Heart left ventricle (tissue), 16 donors: ENCODE measurements at regions not wholly inside any gene's neighbourhood (a gene's known extent, or its start where the extent isn't known, plus 50 kb on each side); places are given as distances from the start of the nearest gene placed in this dataset.

Source experiments
- ATAC-seq, 4 donors: fragments of 200-7000 bp; cut with Tn5 transposase; one replicate each; pipeline ENCODE4 v1.9.1; 2020 to 2022; ENCODE audit warnings: moderate library complexity in 4 of 4, mild to moderate bottlenecking in 3 of 4, moderate number of reproducible peaks in 1 of 4
- DNase-seq, 5 donors: peaks; one replicate each; pipeline ENCODE4 v3.0.0-alpha.2; 2020
- H3K27ac ChIP-seq, 12 donors: fragments of 200-600 bp; sonication (generic) in 4 of 12; one replicate each; pipeline versions ENCODE4 v1.5.0 to v1.8.0; 2016 to 2022; ENCODE audit warnings: mild to moderate bottlenecking in 2 of 12
- H3K27me3 ChIP-seq, 9 donors: fragments of 200-600 bp; sonication (generic) in 2 of 9; one replicate each; pipeline versions ENCODE4 v1.5.1 to v1.8.0; 2016 to 2022; ENCODE audit warnings: mild to moderate bottlenecking in 3 of 9
- H3K36me3 ChIP-seq, 9 donors: fragments of 200-600 bp; sonication (generic) in 2 of 9; one replicate each; pipeline versions ENCODE4 v1.5.0 to v1.8.0; 2018 to 2022; ENCODE audit warnings: mild to moderate bottlenecking in 2 of 9
- H3K4me1 ChIP-seq, 12 donors: fragments of 200-600 bp; sonication (generic) in 4 of 12; one replicate each; pipeline versions ENCODE4 v1.5.0 to v1.8.0; 2016 to 2022; ENCODE audit warnings: mild to moderate bottlenecking in 3 of 12
- H3K4me3 ChIP-seq, 12 donors: fragments of 200-600 bp; sonication (generic) in 4 of 12; one replicate each; pipeline versions ENCODE4 v1.5.0 to v1.8.0; 2017 to 2022; ENCODE audit warnings: mild to moderate bottlenecking in 9 of 12, moderate library complexity in 4 of 12
- H3K9me3 ChIP-seq, 12 donors: fragments of 200-600 bp; sonication (generic) in 4 of 12; one replicate each; pipeline versions ENCODE4 v1.5.0 to v1.8.0; 2016 to 2022; ENCODE audit warnings: mild to moderate bottlenecking in 1 of 12
- CTCF ChIP-seq, 12 donors: fragments of 200-600 bp; sonication (generic) in 4 of 12; IDR thresholded peaks; one replicate each; pipeline versions ENCODE4 v1.5.0 to v1.8.0; 2018 to 2022; ENCODE audit warnings: antibody characterized with exemption in 12 of 12, mild to moderate bottlenecking in 5 of 12
- POLR2A ChIP-seq, 2 donors: fragments of 450-650 bp; IDR thresholded peaks; one replicate each; pipeline ENCODE4 v1.6.1; 2017; ENCODE audit warnings: antibody characterized with exemption in 2 of 2, mild to moderate bottlenecking in 2 of 2, moderate library complexity in 2 of 2
- WGBS, 4 donors: extraction: QIAGEN DNeasy Blood & Tissue Kit in 2 of 4; methylation state at CpG; one replicate each; pipeline versions ENCODE4 v1.1.5 to v1.1.7; 2013 to 2018; 5-methylcytosine and 5-hydroxymethylcytosine counted together
- intact Hi-C, 10 donors: fragments of 100-400 bp; cut with DNase I; formaldehyde crosslinking; loops; one replicate each; pipeline versions ENCODE4 v1.11.1 to v1.14.2; 2022
- donor health status: ischemic (EF 13 %, LVEDD 7.1; RV severe dilation, severe dysfunction).
- donor health status: healthy with polysubstance abuse.
- donor health status: DM: no; HTN: yes; CAD: no.
- donor health status: DM: no; HTN: no; CAD: no.
- donor health status: ischemic (EF 25% LVEDD 6.9; RV normal size, moderate dysfunction).
- donor health status: ischemic (EF 25% LVEDD 5.7; RV mildly dilated, moderate dysfunction).
- donor health status: healthy.
- donor health status: DM: yes; HTN: yes; CAD: no.
- donor health status: ischemic (EF 35%, LVEDD 5.7; RV mildly dilated, moderate dysfunction).
- donor health status: nonischemic (EF 11% LVEDD 7.7; RV severe dilation, severe dysfunction).
- donor health status: DM: yes; HTN: yes; CAD: no.
- donor health status: PGD.
- donor health status: ischemic (EF 29% LVEDD 5.4; RV normal size, mild dysfunction).
- donor health status: nonischemic (EF 23%, LVEDD 6.1; RV moderate dilation, normal function).

GRCh38 chr10:93143281-93143680 lies 69.6 kb downstream of the CYP26A1 start:
- no peak overlapping the region for H3K27ac ChIP-seq
- no peak for ATAC-seq
- H3K4me3 ChIP-seq = no peak overlapping the region
- WGBS, 4 donors = 88 to 97% (median 94%) methylated on average over 1 of the region's 1 CpG
- H3K9me3 ChIP-seq = no peaks in the 10 kb centered on the region
- intact Hi-C loops = no loop called here
- H3K36me3 ChIP-seq = no peaks in the 10 kb centered on the region
- peaks cover 0 to 8% (median 0%) of the 10 kb centered on the region in 12 donors for H3K4me1 ChIP-seq
- DNase-seq = no peak
- TF ChIP-seq POLR2A (IDR thresholded peaks at IDR 0.05) (no peak), CTCF (IDR thresholded peaks at IDR 0.05) (no peak)
- peaks cover 0 to 34% (median 0%) of the 10 kb centered on the region in 9 donors for H3K27me3 ChIP-seq

GRCh38 chr10:93146336-93146735 lies 72.6 kb downstream of the CYP26A1 start:
- Histone ChIP-seq H3K9me3 (peaks cover 0 to 8% (median 0%) of the 10 kb centered on the region in 12 donors), H3K4me1 (peaks cover 0 to 8% (median 0%) of the 10 kb centered on the region in 12 donors), H3K36me3 (no peaks in the 10 kb centered on the region), H3K27ac (no peak overlapping the region), H3K4me3 (no peak overlapping the region), H3K27me3 (peaks cover 0 to 29% (median 0%) of the 10 kb centered on the region in 9 donors)
- no peak for TF ChIP-seq POLR2A (IDR thresholded peaks at IDR 0.05)
- TF ChIP-seq CTCF (IDR thresholded peaks at IDR 0.05) = no peak
- ATAC-seq (no peak), DNase-seq (no peak)
- intact Hi-C loops = no loop called here
- 87 to 95% (median 91%) methylated on average over 3 of the region's 3 CpGs for WGBS, 4 donors

GRCh38 chr10:93147281-93147680 lies 73.6 kb downstream of the CYP26A1 start:
- Histone ChIP-seq H3K27ac (no peak overlapping the region), H3K4me3 (no peak overlapping the region), H3K27me3 (peaks cover 0 to 27% (median 0%) of the 10 kb centered on the region in 9 donors), H3K9me3 (peaks cover 0 to 8% (median 0%) of the 10 kb centered on the region in 12 donors), H3K36me3 (no peaks in the 10 kb centered on the region), H3K4me1 (peaks cover 0 to 8% (median 0%) of the 10 kb centered on the region in 12 donors)
- 52 to 63% (median 53%) methylated on average over 2 of the region's 2 CpGs for WGBS, 4 donors
- no peak for TF ChIP-seq POLR2A (IDR thresholded peaks at IDR 0.05)
- no peak for TF ChIP-seq CTCF (IDR thresholded peaks at IDR 0.05)
- intact Hi-C loops = no loop called here
- no peak for ATAC-seq
- no peak for DNase-seq

- intact Hi-C loops = no loop called here
- TF ChIP-seq POLR2A (IDR thresholded peaks at IDR 0.05) = no peak
- no peak for TF ChIP-seq CTCF (IDR thresholded peaks at IDR 0.05)
- Histone ChIP-seq H3K4me3 (no peak overlapping the region), H3K27me3 (peaks cover 0 to 23% (median 0%) of the 10 kb centered on the region in 9 donors), H3K36me3 (no peaks in the 10 kb centered on the region), H3K4me1 (no peaks in the 10 kb centered on the region), H3K9me3 (peaks cover 0 to 15% (median 1%) of the 10 kb centered on the region in 12 donors), H3K27ac (no peak overlapping the region)
- no peak for DNase-seq
- no peak for ATAC-seq
- 67 to 93% (median 87%) methylated on average over 3 of the region's 3 CpGs for WGBS, 4 donors
These were observed 74.8 kb downstream of the CYP26A1 start for GRCh38 chr10:93148476-93148875.
